ENCODE measurements at regions not wholly inside any gene's neighbourhood (a gene's known extent, or its start where the extent isn't known, plus 50 kb on each side); places are given as distances from the start of the nearest gene placed in this dataset.

- no peaks in the 10 kb centered on the region for H3K36me3 ChIP-seq (ENCODE audit: control insufficient read depth in 2 of 2, extremely low read depth in 1 of 2, insufficient read depth in 1 of 2, low read length in 1 of 2)
- peaks cover 0 to 35% of the 10 kb centered on the region in 2 experiments for H3K27me3 ChIP-seq (replicated peaks in 1 of 2; ENCODE audit: control insufficient read depth in 2 of 2, extremely low read depth in 1 of 2, insufficient read depth in 2 of 2, low read length in 1 of 2)
- no peak overlapping the region for H3K4me3 ChIP-seq (ENCODE audit: control insufficient read depth in 1 of 2, extremely low read depth in 1 of 2, low read length in 1 of 2)
- H3K9me3 Mint-ChIP-seq = no peaks in the 10 kb centered on the region
- WGBS (ENCODE audit: insufficient coverage) = 50% methylated on average over 10 of the region's 17 CpGs
- no peak overlapping the region for H3K4me3 Mint-ChIP-seq
- no peak overlapping the region for H3K27ac ChIP-seq (ENCODE audit: low read length)
- ChIA-PET CTCF (no interaction called here), POLR2A (no interaction called here)
- H3K9me3 ChIP-seq = no peaks in the 10 kb centered on the region
- peaks cover 0 to 19% of the 10 kb centered on the region in 2 experiments for H3K4me1 ChIP-seq (ENCODE audit: control insufficient read depth in 1 of 2, extremely low read depth in 1 of 2, insufficient read depth in 2 of 2, low read length in 2 of 2)
- DNase-seq (peak in 3 of 35 experiments; percentile 15 to 27 (median 24)), ATAC-seq (replicated peaks in 1 of 4) (peak in 2 of 4 experiments; percentile 59 to 64)
- H3K27me3 Mint-ChIP-seq = peaks cover 35 to 63% of the 10 kb centered on the region in 2 donors
- no peak overlapping the region for H3K27ac Mint-ChIP-seq
- peaks cover 15 to 28% (median 22%) of the 10 kb centered on the region in 3 donors for H3K4me1 Mint-ChIP-seq
- peaks cover 4% of the 10 kb centered on the region for H3K36me3 Mint-ChIP-seq
These were observed 167.3 kb upstream of the ALKAL2 start for GRCh38 chr2:455015-455705.

GRCh38 chr2:453132-453531 lies 165.2 kb upstream of the ALKAL2 start:
- H3K27me3 ChIP-seq (replicated peaks in 1 of 2; ENCODE audit: control insufficient read depth in 2 of 2, extremely low read depth in 1 of 2, insufficient read depth in 2 of 2, low read length in 1 of 2) = peaks cover 0 to 26% of the 10 kb centered on the region in 2 experiments
- no peaks in the 10 kb centered on the region for H3K9me3 Mint-ChIP-seq
- ATAC-seq (replicated peaks in 1 of 4) (no peak), DNase-seq (no peak)
- 80% methylated on average over 3 of the region's 11 CpGs for WGBS (ENCODE audit: insufficient coverage)
- peaks cover 4% of the 10 kb centered on the region for H3K36me3 Mint-ChIP-seq
- H3K27ac ChIP-seq (ENCODE audit: low read length) = no peak overlapping the region
- H3K4me3 ChIP-seq (ENCODE audit: control insufficient read depth in 1 of 2, extremely low read depth in 1 of 2, low read length in 1 of 2) = no peak overlapping the region
- H3K4me3 Mint-ChIP-seq = no peak overlapping the region
- ChIA-PET POLR2A (no interaction called here), CTCF (interaction anchor here in 1 of 2 donors (0.6 kb wide), 1 partner anchor 77 kb away, joined by 4 read pairs; no protein-coding TSS in a partner anchor)
- peaks cover 26 to 50% of the 10 kb centered on the region in 2 donors for H3K27me3 Mint-ChIP-seq
- no peak overlapping the region for H3K27ac Mint-ChIP-seq
- H3K36me3 ChIP-seq (ENCODE audit: control insufficient read depth in 2 of 2, extremely low read depth in 1 of 2, insufficient read depth in 1 of 2, low read length in 1 of 2) = no peaks in the 10 kb centered on the region
- no peaks in the 10 kb centered on the region for H3K9me3 ChIP-seq
- H3K4me1 Mint-ChIP-seq = peaks cover 8 to 17% (median 12%) of the 10 kb centered on the region in 3 donors
- H3K4me1 ChIP-seq (ENCODE audit: control insufficient read depth in 1 of 2, extremely low read depth in 1 of 2, insufficient read depth in 2 of 2, low read length in 2 of 2) = peaks cover 0 to 15% of the 10 kb centered on the region in 2 experiments

- 83% methylated on average over 10 of the region's 16 CpGs for WGBS (ENCODE audit: insufficient coverage)
- Histone ChIP-seq H3K4me3 (ENCODE audit: control insufficient read depth in 1 of 2, extremely low read depth in 1 of 2, low read length in 1 of 2) (no peak overlapping the region), H3K9me3 (no peaks in the 10 kb centered on the region), H3K27ac (ENCODE audit: low read length) (no peak overlapping the region), H3K27me3 (replicated peaks in 1 of 2; ENCODE audit: control insufficient read depth in 2 of 2, extremely low read depth in 1 of 2, insufficient read depth in 2 of 2, low read length in 1 of 2) (peaks cover 0 to 32% of the 10 kb centered on the region in 2 experiments), H3K36me3 (ENCODE audit: control insufficient read depth in 2 of 2, extremely low read depth in 1 of 2, insufficient read depth in 1 of 2, low read length in 1 of 2) (no peaks in the 10 kb centered on the region), H3K4me1 (ENCODE audit: control insufficient read depth in 1 of 2, extremely low read depth in 1 of 2, insufficient read depth in 2 of 2, low read length in 2 of 2) (peaks cover 0 to 15% of the 10 kb centered on the region in 2 experiments)
- Mint-ChIP-seq H3K27me3 (peaks cover 19 to 37% of the 10 kb centered on the region in 2 donors), H3K27ac (no peak overlapping the region), H3K4me1 (peaks cover 8 to 12% (median 11%) of the 10 kb centered on the region in 3 donors), H3K36me3 (no peaks in the 10 kb centered on the region), H3K9me3 (no peaks in the 10 kb centered on the region), H3K4me3 (no peak overlapping the region)
- ATAC-seq (replicated peaks in 1 of 4) = no peak
- ChIA-PET CTCF (no interaction called here), POLR2A (no interaction called here)
- DNase-seq = no peak
These were observed 163.6 kb upstream of the ALKAL2 start for GRCh38 chr2:451495-451894.

GRCh38 chr2:449246-450067 lies 161.6 kb upstream of the ALKAL2 start:
- no peak for DNase-seq
- WGBS (ENCODE audit: insufficient coverage) = 88% methylated on average over 6 of the region's 6 CpGs
- H3K9me3 ChIP-seq = no peaks in the 10 kb centered on the region
- Mint-ChIP-seq H3K4me1 (peaks cover 6 to 12% (median 11%) of the 10 kb centered on the region in 3 donors), H3K27ac (no peak overlapping the region), H3K36me3 (no peaks in the 10 kb centered on the region), H3K27me3 (peaks cover 6 to 22% of the 10 kb centered on the region in 2 donors), H3K4me3 (no peak overlapping the region), H3K9me3 (no peaks in the 10 kb centered on the region)
- H3K36me3 ChIP-seq (ENCODE audit: control insufficient read depth in 2 of 2, extremely low read depth in 1 of 2, insufficient read depth in 1 of 2, low read length in 1 of 2) = no peaks in the 10 kb centered on the region
- POLR2A ChIA-PET = no interaction called here
- H3K27me3 ChIP-seq (replicated peaks in 1 of 2; ENCODE audit: control insufficient read depth in 2 of 2, extremely low read depth in 1 of 2, insufficient read depth in 2 of 2, low read length in 1 of 2) = peaks cover 0 to 24% of the 10 kb centered on the region in 2 experiments
- ATAC-seq (replicated peaks in 1 of 4) = no peak
- peaks cover 4 to 21% of the 10 kb centered on the region in 2 experiments for H3K4me1 ChIP-seq (ENCODE audit: control insufficient read depth in 1 of 2, extremely low read depth in 1 of 2, insufficient read depth in 2 of 2, low read length in 2 of 2)
- CTCF ChIA-PET = interaction anchor here in 1 of 2 donors (0.7 kb wide), 1 partner anchor 322 kb away, joined by 3 read pairs; no protein-coding TSS in a partner anchor
- H3K27ac ChIP-seq (ENCODE audit: low read length) = no peak overlapping the region
- H3K4me3 ChIP-seq (ENCODE audit: control insufficient read depth in 1 of 2, extremely low read depth in 1 of 2, low read length in 1 of 2) = no peak overlapping the region

GRCh38 chr2:447902-448665 lies 160.2 kb upstream of the ALKAL2 start:
- ATAC-seq (replicated peaks in 1 of 4) (no peak), DNase-seq (no peak)
- Mint-ChIP-seq H3K27me3 (peaks cover 3 to 16% of the 10 kb centered on the region in 2 donors), H3K4me3 (no peak overlapping the region), H3K27ac (no peak overlapping the region), H3K4me1 (peaks cover 5 to 11% (median 10%) of the 10 kb centered on the region in 3 donors), H3K36me3 (no peaks in the 10 kb centered on the region), H3K9me3 (no peaks in the 10 kb centered on the region)
- WGBS (ENCODE audit: insufficient coverage) = 93% methylated on average over 6 of the region's 14 CpGs
- POLR2A ChIA-PET = no interaction called here
- H3K9me3 ChIP-seq = no peaks in the 10 kb centered on the region
- H3K27me3 ChIP-seq (replicated peaks in 1 of 2; ENCODE audit: control insufficient read depth in 2 of 2, extremely low read depth in 1 of 2, insufficient read depth in 2 of 2, low read length in 1 of 2) = peaks cover 0 to 27% of the 10 kb centered on the region in 2 experiments
- H3K27ac ChIP-seq (ENCODE audit: low read length) = no peak overlapping the region
- H3K4me1 ChIP-seq (ENCODE audit: control insufficient read depth in 1 of 2, extremely low read depth in 1 of 2, insufficient read depth in 2 of 2, low read length in 2 of 2) = peaks cover 4 to 18% of the 10 kb centered on the region in 2 experiments
- no peak overlapping the region for H3K4me3 ChIP-seq (ENCODE audit: control insufficient read depth in 1 of 2, extremely low read depth in 1 of 2, low read length in 1 of 2)
- CTCF ChIA-PET = interaction anchor here in 1 of 2 donors (0.7 kb wide), 1 partner anchor 190 kb away, joined by 3 read pairs; no protein-coding TSS in a partner anchor
- no peaks in the 10 kb centered on the region for H3K36me3 ChIP-seq (ENCODE audit: control insufficient read depth in 2 of 2, extremely low read depth in 1 of 2, insufficient read depth in 1 of 2, low read length in 1 of 2)

- CTCF ChIA-PET = no interaction called here
- peaks cover 3 to 10% of the 10 kb centered on the region in 2 donors for H3K27me3 Mint-ChIP-seq
- DNase-seq = no peak
- no peak overlapping the region for H3K4me3 ChIP-seq (ENCODE audit: control insufficient read depth in 1 of 2, extremely low read depth in 1 of 2, low read length in 1 of 2)
- no peaks in the 10 kb centered on the region for H3K9me3 ChIP-seq
- WGBS (ENCODE audit: insufficient coverage) = 90% methylated on average over 9 of the region's 10 CpGs
- no peaks in the 10 kb centered on the region for H3K9me3 Mint-ChIP-seq
- ATAC-seq (replicated peaks in 1 of 4) = no peak
- H3K27ac Mint-ChIP-seq = no peak overlapping the region
- H3K36me3 Mint-ChIP-seq = no peaks in the 10 kb centered on the region
- peaks cover 4 to 18% of the 10 kb centered on the region in 2 experiments for H3K4me1 ChIP-seq (ENCODE audit: control insufficient read depth in 1 of 2, extremely low read depth in 1 of 2, insufficient read depth in 2 of 2, low read length in 2 of 2)
- no peak overlapping the region for H3K4me3 Mint-ChIP-seq
- H3K27me3 ChIP-seq (replicated peaks in 1 of 2; ENCODE audit: control insufficient read depth in 2 of 2, extremely low read depth in 1 of 2, insufficient read depth in 2 of 2, low read length in 1 of 2) = peaks cover 0 to 20% of the 10 kb centered on the region in 2 experiments
- no peak overlapping the region for H3K27ac ChIP-seq (ENCODE audit: low read length)
- POLR2A ChIA-PET = no interaction called here
- peaks cover 5 to 11% (median 10%) of the 10 kb centered on the region in 3 donors for H3K4me1 Mint-ChIP-seq
- H3K36me3 ChIP-seq (ENCODE audit: control insufficient read depth in 2 of 2, extremely low read depth in 1 of 2, insufficient read depth in 1 of 2, low read length in 1 of 2) = no peaks in the 10 kb centered on the region
These were observed 159.2 kb upstream of the ALKAL2 start for GRCh38 chr2:446963-447530.

Data from T-cell (primary cell).